HEK293T (cell line): ENCODE measurements at regions not wholly inside any gene's neighbourhood (a gene's known extent, or its start where the extent isn't known, plus 50 kb on each side); places are given as distances from the start of the nearest gene placed in this dataset.

Source experiments
- BHLHE40 ChIP-seq: fragments of 450-650 bp; IDR thresholded peaks from 2 replicates; pipeline ENCODE4 v1.6.1; 2016; ENCODE audit warnings: mild to moderate bottlenecking, moderate library complexity, borderline replicate concordance
- ELF4 ChIP-seq: fragments of 450-650 bp; IDR thresholded peaks from 2 replicates; pipeline ENCODE4 v1.6.1; 2017; ENCODE audit warnings: antibody characterized with exemption
- FOXA1 ChIP-seq: fragments of 450-650 bp; IDR thresholded peaks from 2 replicates; pipeline ENCODE4 v1.6.1; 2016; ENCODE audit warnings: mild to moderate bottlenecking
- SP1 ChIP-seq: fragments of 450-650 bp; IDR thresholded peaks from 2 replicates; pipeline ENCODE4 v1.6.1; 2017

DNA sequence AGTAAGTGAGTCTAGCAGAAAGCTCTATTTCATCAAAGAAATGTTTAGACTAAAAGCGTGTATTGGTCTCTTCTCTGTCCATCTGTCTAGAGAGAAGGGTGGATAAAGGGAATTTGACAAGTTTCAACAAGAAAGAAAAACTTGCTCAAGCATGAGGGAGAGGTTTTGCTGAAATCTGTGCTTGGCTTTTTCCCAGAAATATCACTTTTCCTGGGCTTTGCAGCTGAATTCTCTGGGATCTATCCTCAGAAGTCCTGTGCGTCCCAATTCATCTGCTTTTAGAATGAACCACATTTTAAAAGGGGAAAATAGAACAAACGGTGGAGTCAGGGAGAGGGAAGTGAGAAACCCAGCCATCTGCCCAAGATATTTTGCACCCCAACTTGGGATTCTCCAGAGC lies 59.6 kb upstream of the CELF2 start:
- TF ChIP-seq SP1: no peak
- TF ChIP-seq FOXA1: no peak
- no peak for TF ChIP-seq ELF4
- no peak for TF ChIP-seq BHLHE40
